ENCODE measurements at regions not wholly inside any gene's neighbourhood (a gene's known extent, or its start where the extent isn't known, plus 50 kb on each side); places are given as distances from the start of the nearest gene placed in this dataset.

GRCh38 chr3:118810499-118811035 lies 224.1 kb downstream of the IGSF11 start:
- no peak for DNase-seq (ENCODE audit: low read depth)
- no peak for TF ChIP-seq CTCF (conservative IDR thresholded peaks at IDR 0.05; ENCODE audit: low read depth, low read length)
- H3K4me3 ChIP-seq (ENCODE audit: low read depth, low read length): no peak overlapping the region

- no peak for TF ChIP-seq CTCF (conservative IDR thresholded peaks at IDR 0.05; ENCODE audit: low read depth, low read length)
- no peak for DNase-seq (ENCODE audit: low read depth)
- H3K4me3 ChIP-seq (ENCODE audit: low read depth, low read length): no peak overlapping the region
These were observed 223.4 kb downstream of the IGSF11 start for GRCh38 chr3:118811236-118811732.

- no peak for TF ChIP-seq CTCF (conservative IDR thresholded peaks at IDR 0.05; ENCODE audit: low read depth, low read length)
- no peak for DNase-seq (ENCODE audit: low read depth)
- no peak overlapping the region for H3K4me3 ChIP-seq (ENCODE audit: low read depth, low read length)
These were observed 221.2 kb downstream of the IGSF11 start for GRCh38 chr3:118813472-118813871.

GRCh38 chr3:118817748-118818165 lies 216.9 kb downstream of the IGSF11 start:
- H3K4me3 ChIP-seq (ENCODE audit: low read depth, low read length): no peak overlapping the region
- DNase-seq (ENCODE audit: low read depth): no peak
- TF ChIP-seq CTCF (conservative IDR thresholded peaks at IDR 0.05; ENCODE audit: low read depth, low read length): peak; percentile 90

GRCh38 chr3:118818386-118818785 lies 216.3 kb downstream of the IGSF11 start:
- TF ChIP-seq CTCF (conservative IDR thresholded peaks at IDR 0.05; ENCODE audit: low read depth, low read length): no peak
- H3K4me3 ChIP-seq (ENCODE audit: low read depth, low read length): no peak overlapping the region
- no peak for DNase-seq (ENCODE audit: low read depth)

- TF ChIP-seq CTCF (conservative IDR thresholded peaks at IDR 0.05; ENCODE audit: low read depth, low read length): no peak
- no peak for DNase-seq (ENCODE audit: low read depth)
These were observed 211.0 kb downstream of the IGSF11 start for GRCh38 chr3:118823626-118824025.

GRCh38 chr3:118827446-118827845 lies 207.2 kb downstream of the IGSF11 start:
- DNase-seq (ENCODE audit: low read depth): no peak
- no peak for TF ChIP-seq CTCF (conservative IDR thresholded peaks at IDR 0.05; ENCODE audit: low read depth, low read length)
- no peak overlapping the region for H3K4me3 ChIP-seq (ENCODE audit: low read depth, low read length)

More at GRCh38 chr3:118823626-118824025, 211.0 kb downstream of the IGSF11 start:
- H3K4me3 ChIP-seq (ENCODE audit: low read depth, low read length): no peak overlapping the region

Data from epithelial cell of proximal tubule (primary cell).